Psoas muscle (tissue), 7 donors: ENCODE measurements at regions not wholly inside any gene's neighbourhood (a gene's known extent, or its start where the extent isn't known, plus 50 kb on each side); places are given as distances from the start of the nearest gene placed in this dataset.
A peak's percentile ranks its signal among the peaks of the same experiment; 100 is the strongest.

ENCODE experiments used
- ATAC-seq, 4 donors: fragments of 200-7000 bp; cut with Tn5 transposase; one replicate each; pipeline ENCODE4 v1.9.1; 2020; ENCODE audit warnings: moderate library complexity in 3 of 4, mild to moderate bottlenecking in 2 of 4
- DNase-seq, 2 donors: peaks; one replicate each; pipeline ENCODE4 v3.0.0-alpha.2; 2020
- H3K27ac ChIP-seq: fragments of 200-600 bp; one replicate; pipeline ENCODE4 v1.8.0; 2022
- H3K27me3 ChIP-seq, 3 donors: fragments of 200-600 bp in 1 of 3; one replicate each; pipeline versions ENCODE4 v1.6.1 to v1.8.0; 2013 to 2022; ENCODE audit warnings: low read length in 2 of 3, mild to moderate bottlenecking in 2 of 3, moderate library complexity in 1 of 3; ENCODE audit not compliant: insufficient read depth in 3 of 3
- H3K36me3 ChIP-seq, 2 donors: fragments of 200-600 bp in 1 of 2; one replicate each; pipeline versions ENCODE4 v1.6.1 to v1.8.0; 2013 to 2022; ENCODE audit warnings: low read depth in 1 of 2, mild to moderate bottlenecking in 1 of 2, moderate library complexity in 1 of 2; ENCODE audit not compliant: insufficient read depth in 1 of 2
- H3K4me1 ChIP-seq: fragments of 200-600 bp; one replicate; pipeline ENCODE4 v1.8.0; 2022
- H3K4me3 ChIP-seq: fragments of 200-600 bp; one replicate; pipeline ENCODE4 v1.8.0; 2022; ENCODE audit warnings: mild to moderate bottlenecking
- H3K9me3 ChIP-seq: fragments of 200-600 bp; one replicate; pipeline ENCODE4 v1.8.0; 2022
- WGBS, 3 donors: extraction: QIAGEN DNeasy Blood & Tissue Kit; methylation state at CpG; one replicate each; pipeline versions ENCODE4 v1.1.6 to v1.1.7; 2013; 5-methylcytosine and 5-hydroxymethylcytosine counted together
- intact Hi-C, 2 donors: fragments of 100-400 bp; cut with DNase I; formaldehyde crosslinking; loops; one replicate each; pipeline versions ENCODE4 v1.11.0 to v1.14.2; 2022
- TF ChIP-seq, protein P1 (sequence below): fragments of 200-600 bp; IDR thresholded peaks from one replicate; pipeline ENCODE4 v1.8.0; 2022; ENCODE audit warnings: antibody characterized with exemption
- donor health status: healthy with polysubstance abuse.
- donor health status: DM: no; HTN: no; CAD: no; lungs with moderate emphysema.
- donor health status: Bipolar disorder and iron deficiency.
- donor health status: healthy.
- donor health status: DM: yes; HTN: yes; CAD: no.
- donor health status: DM: no; HTN: no; CAD: no.
- donor health status: DM: yes; HTN: yes; CAD: no.

DNA sequence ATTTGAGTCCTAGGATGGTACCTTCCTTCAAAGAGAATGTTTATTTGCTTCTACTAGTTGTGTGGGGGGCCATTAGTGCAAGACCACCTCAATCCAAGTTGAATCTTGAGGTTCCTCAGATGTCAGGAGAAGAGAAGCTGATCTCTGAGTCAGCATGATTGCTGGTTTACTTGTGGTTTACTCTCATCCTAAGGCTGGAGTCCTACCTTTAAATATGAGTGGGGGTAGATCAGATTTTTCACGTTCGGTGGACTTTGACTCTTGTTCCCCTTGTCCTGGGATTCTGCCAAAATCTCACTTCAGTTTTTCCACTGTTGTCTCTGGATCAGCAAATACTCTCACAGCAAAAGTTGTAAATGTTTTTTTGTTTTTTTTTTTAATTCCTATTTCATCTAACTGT, 84.6 kb upstream of the F13A1 start:
- ATAC-seq, result no peak
- H3K27ac ChIP-seq, result no peak overlapping the region
- no peaks in the 10 kb centered on the region for H3K36me3 ChIP-seq
- no peaks in the 10 kb centered on the region for H3K27me3 ChIP-seq
- no peak for DNase-seq
- no peaks in the 10 kb centered on the region for H3K4me1 ChIP-seq
- TF ChIP-seq, protein P1, sequence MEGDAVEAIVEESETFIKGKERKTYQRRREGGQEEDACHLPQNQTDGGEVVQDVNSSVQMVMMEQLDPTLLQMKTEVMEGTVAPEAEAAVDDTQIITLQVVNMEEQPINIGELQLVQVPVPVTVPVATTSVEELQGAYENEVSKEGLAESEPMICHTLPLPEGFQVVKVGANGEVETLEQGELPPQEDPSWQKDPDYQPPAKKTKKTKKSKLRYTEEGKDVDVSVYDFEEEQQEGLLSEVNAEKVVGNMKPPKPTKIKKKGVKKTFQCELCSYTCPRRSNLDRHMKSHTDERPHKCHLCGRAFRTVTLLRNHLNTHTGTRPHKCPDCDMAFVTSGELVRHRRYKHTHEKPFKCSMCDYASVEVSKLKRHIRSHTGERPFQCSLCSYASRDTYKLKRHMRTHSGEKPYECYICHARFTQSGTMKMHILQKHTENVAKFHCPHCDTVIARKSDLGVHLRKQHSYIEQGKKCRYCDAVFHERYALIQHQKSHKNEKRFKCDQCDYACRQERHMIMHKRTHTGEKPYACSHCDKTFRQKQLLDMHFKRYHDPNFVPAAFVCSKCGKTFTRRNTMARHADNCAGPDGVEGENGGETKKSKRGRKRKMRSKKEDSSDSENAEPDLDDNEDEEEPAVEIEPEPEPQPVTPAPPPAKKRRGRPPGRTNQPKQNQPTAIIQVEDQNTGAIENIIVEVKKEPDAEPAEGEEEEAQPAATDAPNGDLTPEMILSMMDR, result no peak
- intact Hi-C loops, result no loop called here
- H3K4me3 ChIP-seq, result no peak overlapping the region
- WGBS, 3 donors, result 24 to 28% (median 25%) methylated on average over 2 of the region's 2 CpGs
- no peaks in the 10 kb centered on the region for H3K9me3 ChIP-seq

DNA sequence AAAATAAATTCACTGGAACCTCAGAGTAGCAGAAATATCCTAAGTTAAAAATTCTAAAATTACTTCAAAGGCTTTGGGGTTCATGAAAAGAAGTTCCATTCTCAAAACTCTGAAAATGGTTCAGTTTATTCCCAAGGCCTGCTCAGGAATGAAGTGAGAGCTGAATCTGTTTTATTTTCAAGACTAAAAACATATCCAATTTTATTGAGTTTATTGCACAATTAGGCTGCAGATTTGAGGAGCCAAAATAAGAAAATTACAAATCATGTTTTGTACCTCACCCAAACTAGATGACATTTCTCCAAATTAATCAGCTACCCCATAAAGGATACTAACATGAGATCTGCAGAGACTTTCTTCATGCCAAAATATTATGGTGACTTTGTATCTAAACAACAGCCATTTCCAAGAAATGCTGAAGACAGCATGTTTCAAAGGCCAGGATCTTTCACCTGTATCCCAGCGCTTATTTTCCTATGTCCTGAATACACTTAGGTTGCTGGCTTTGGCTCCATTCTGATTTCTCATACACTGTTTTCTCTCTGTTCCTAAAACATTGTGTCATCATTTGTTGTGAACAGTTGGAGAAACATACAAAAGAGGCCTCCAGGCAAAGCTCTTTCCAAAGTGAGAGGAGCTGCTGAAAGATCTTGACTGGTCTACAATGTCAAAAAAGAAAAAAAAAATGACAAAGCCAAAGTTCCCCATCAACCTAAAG, 85.7 kb upstream of the F13A1 start:
- TF ChIP-seq, protein P1, result no peak
- H3K4me3 ChIP-seq, result no peak overlapping the region
- H3K36me3 ChIP-seq, result no peaks in the 10 kb centered on the region
- no peaks in the 10 kb centered on the region for H3K27me3 ChIP-seq
- intact Hi-C loops, result no loop called here
- ATAC-seq (peak in 1 of 4 donors; percentile 48), DNase-seq (no peak)
- no peaks in the 10 kb centered on the region for H3K9me3 ChIP-seq
- no peaks in the 10 kb centered on the region for H3K4me1 ChIP-seq
- 81 to 87% (median 81%) methylated on average over 1 of the region's 1 CpG for WGBS, 3 donors
- H3K27ac ChIP-seq, result no peak overlapping the region

DNA sequence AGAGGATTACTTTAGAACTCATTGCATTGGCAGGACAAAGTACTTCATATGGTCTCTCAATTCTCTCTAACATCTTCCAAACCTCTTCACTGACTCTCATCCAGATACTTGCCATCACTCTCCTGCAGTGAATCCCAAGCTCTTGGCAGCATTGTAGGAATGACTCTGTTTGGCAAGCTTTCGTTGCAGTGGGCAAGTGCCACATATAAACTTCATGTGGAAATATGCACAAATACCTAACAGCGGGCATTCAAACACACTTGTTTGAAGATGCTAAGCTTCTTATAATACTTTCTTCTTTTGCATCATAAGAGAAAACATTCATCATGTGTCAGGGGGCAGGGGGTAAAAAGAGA, 86.2 kb upstream of the F13A1 start:
- Histone ChIP-seq H3K4me1 (no peaks in the 10 kb centered on the region), H3K4me3 (no peak overlapping the region), H3K36me3 (no peaks in the 10 kb centered on the region), H3K27me3 (no peaks in the 10 kb centered on the region), H3K27ac (peak overlapping the region; percentile 24), H3K9me3 (no peaks in the 10 kb centered on the region)
- intact Hi-C loops, result no loop called here
- ATAC-seq (no peak), DNase-seq (no peak)
- TF ChIP-seq, protein P1, result no peak
- whole genome bisulfite sequencing, 3 donors, result 13 to 30% (median 15%) methylated on average over 2 of the region's 2 CpGs

DNA sequence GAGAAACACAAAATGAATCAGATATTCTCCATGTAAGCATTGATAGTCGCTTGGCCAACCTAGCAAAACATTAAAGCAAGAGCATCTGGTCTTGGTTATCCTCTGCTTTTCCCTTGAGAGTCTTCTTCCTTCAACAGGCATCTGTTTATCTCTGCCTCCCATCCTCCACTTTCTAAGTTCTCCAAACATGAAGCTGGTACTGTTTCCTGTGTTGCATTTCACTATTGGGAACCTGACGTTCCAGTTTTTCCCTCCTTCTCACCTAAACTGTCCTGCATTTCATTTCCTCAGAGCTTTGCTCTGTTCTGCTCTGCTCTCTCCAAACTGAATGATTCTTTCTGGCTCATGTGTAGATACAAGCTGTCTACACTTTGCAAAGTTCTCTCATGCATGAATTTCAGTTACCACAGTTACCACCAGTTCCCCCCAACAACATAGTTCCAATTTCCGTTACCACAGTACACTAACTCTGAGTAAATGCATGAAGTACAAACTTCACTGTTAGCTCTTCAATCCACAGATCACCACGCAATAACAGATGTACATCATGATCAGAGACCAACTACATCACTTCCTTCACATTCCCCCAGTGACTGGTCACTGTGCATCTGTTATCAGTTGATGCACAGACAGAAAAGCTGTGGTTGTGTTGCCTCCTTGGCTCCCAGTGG, 86.7 kb upstream of the F13A1 start:
- ATAC-seq, result peak in 2 of 4 donors; percentile 25 to 56
- DNase-seq, result no peak
- WGBS, 3 donors, result 42 to 53% (median 50%) methylated on average over 4 of the region's 4 CpGs
- no peak overlapping the region for H3K4me3 ChIP-seq
- TF ChIP-seq, protein P1, result no peak
- H3K36me3 ChIP-seq, result no peaks in the 10 kb centered on the region
- no peaks in the 10 kb centered on the region for H3K9me3 ChIP-seq
- no peaks in the 10 kb centered on the region for H3K27me3 ChIP-seq
- no peaks in the 10 kb centered on the region for H3K4me1 ChIP-seq
- H3K27ac ChIP-seq, result no peak overlapping the region
- intact Hi-C loops, result no loop called here
